ENCODE measurements at regions not wholly inside any gene's neighbourhood (a gene's known extent, or its start where the extent isn't known, plus 50 kb on each side); places are given as distances from the start of the nearest gene placed in this dataset.

GRCh38 chr15:81766829-81767475 lies 278.9 kb downstream of the MEX3B start:
- DNase-seq (ENCODE audit: low read depth, low spot score) (no peak), ATAC-seq (no peak)
- Histone ChIP-seq H3K4me1 (ENCODE audit: control insufficient read depth, insufficient read depth, low read length) (no peaks in the 10 kb centered on the region), H3K36me3 (ENCODE audit: control insufficient read depth, insufficient read depth, low read length) (no peaks in the 10 kb centered on the region), H3K27ac (ENCODE audit: low read length) (no peak overlapping the region), H3K27me3 (ENCODE audit: control insufficient read depth, insufficient read depth, low read length) (no peaks in the 10 kb centered on the region), H3K9me3 (ENCODE audit: control insufficient read depth, insufficient read depth, low read depth, low read length) (no peaks in the 10 kb centered on the region), H3K4me3 (ENCODE audit: low read depth in 2 of 2, low read length in 2 of 2) (no peak overlapping the region)
- POLR2A ChIA-PET = no interaction called here
- in situ Hi-C loops (cut with HindIII; ENCODE audit: low pct_unique_long_range_greater_than_20kb, low sequenced_read_pairs) (no loop called here), intact Hi-C loops (cut with micrococcal nuclease; ENCODE audit: unreplicated experiment) (no loop called here)
- TF ChIP-seq CTCF (IDR thresholded peaks at IDR 0.05) (no peak), REST (IDR thresholded peaks at IDR 0.05; ENCODE audit: insufficient read depth in 1 of 2, low read depth in 2 of 2, low read length in 1 of 2) (no peak), POLR2AphosphoS5 (IDR thresholded peaks at IDR 0.05; ENCODE audit: low read depth, low read length) (no peak), TCF7L2 (IDR thresholded peaks at IDR 0.05; ENCODE audit: low read depth, low read length) (no peak), SIN3A (IDR thresholded peaks at IDR 0.05; ENCODE audit: borderline replicate concordance, insufficient read depth, low read depth, low read length) (no peak)
- no TSS peak for BruUV-seq (replicated peaks)
- CTCF ChIA-PET = no interaction called here

GRCh38 chr15:81765816-81766215 lies 280.0 kb downstream of the MEX3B start:
- POLR2A ChIA-PET = no interaction called here
- CTCF ChIA-PET = no interaction called here
- no peak for DNase-seq (ENCODE audit: low read depth, low spot score)

More at GRCh38 chr15:81765816-81766215, 280.0 kb downstream of the MEX3B start:
- no peak for ATAC-seq
- no peaks in the 10 kb centered on the region for H3K36me3 ChIP-seq (ENCODE audit: control insufficient read depth, insufficient read depth, low read length)
- in situ Hi-C loops (cut with HindIII; ENCODE audit: low pct_unique_long_range_greater_than_20kb, low sequenced_read_pairs) (no loop called here), intact Hi-C loops (cut with micrococcal nuclease; ENCODE audit: unreplicated experiment) (no loop called here)
- TF ChIP-seq SIN3A (IDR thresholded peaks at IDR 0.05; ENCODE audit: borderline replicate concordance, insufficient read depth, low read depth, low read length) (no peak), POLR2AphosphoS5 (IDR thresholded peaks at IDR 0.05; ENCODE audit: low read depth, low read length) (no peak), TCF7L2 (IDR thresholded peaks at IDR 0.05; ENCODE audit: low read depth, low read length) (no peak), CTCF (IDR thresholded peaks at IDR 0.05) (no peak), REST (IDR thresholded peaks at IDR 0.05; ENCODE audit: insufficient read depth in 1 of 2, low read depth in 2 of 2, low read length in 1 of 2) (no peak)
- H3K9me3 ChIP-seq (ENCODE audit: control insufficient read depth, insufficient read depth, low read depth, low read length) = no peaks in the 10 kb centered on the region
- H3K4me3 ChIP-seq (ENCODE audit: low read depth in 2 of 2, low read length in 2 of 2) = no peak overlapping the region
- H3K4me1 ChIP-seq (ENCODE audit: control insufficient read depth, insufficient read depth, low read length) = no peaks in the 10 kb centered on the region
- no peak overlapping the region for H3K27ac ChIP-seq (ENCODE audit: low read length)
- BruUV-seq (replicated peaks) = no TSS peak
- H3K27me3 ChIP-seq (ENCODE audit: control insufficient read depth, insufficient read depth, low read length) = no peaks in the 10 kb centered on the region
